SK-N-SH (cell line): ENCODE measurements at regions not wholly inside any gene's neighbourhood (a gene's known extent, or its start where the extent isn't known, plus 50 kb on each side); places are given as distances from the start of the nearest gene placed in this dataset.

ENCODE experiments used
- CTCF ChIA-PET: fragments of 300-600, 350-600 bp; formaldehyde crosslinking; extraction: SDS; loops from one replicate; lab custom pipeline; 2021; lab: Yijun Ruan, JAX
- POLR2A ChIA-PET: fragments of 350-600 bp; sonication (Branson Sonifier 250); formaldehyde crosslinking; extraction: SDS; loops from one replicate; lab custom pipeline; 2020; ENCODE audit warnings: antibody characterized with exemption, inconsistent platforms; lab: Yijun Ruan, JAX
- DNase-seq: peaks from one replicate; pipeline ENCODE4 v3.0.0; 2012
- H2AFZ ChIP-seq: fragments of 200-600 bp; sonication (generic); 2 replicates; pipeline ENCODE4 v1.8.1; 2016; ENCODE audit warnings: antibody characterized with exemption, mild to moderate bottlenecking, low read depth
- H3F3A ChIP-seq: fragments of 200-600 bp; sonication (generic); replicated peaks from 2 replicates; pipeline ENCODE3; 2016; ENCODE audit warnings: antibody characterized with exemption, mild to moderate bottlenecking; ENCODE audit not compliant: insufficient read depth
- H3K27ac ChIP-seq, 2 experiments: fragments of 200-500 bp in 1 of 2; fragments of 200-600 bp in 1 of 2; sonication (Bioruptor generic) in 1 of 2; sonication (generic), shearing (Covaris generic) in 1 of 2; 2 replicates each; pipeline versions ENCODE4 v1.5.1 to v1.6.1; 2014 to 2016; ENCODE audit warnings: low read depth in 2 of 2, inconsistent platforms in 1 of 2, low read length in 1 of 2, mild to moderate bottlenecking in 1 of 2, mixed read lengths in 1 of 2
- H3K27me3 ChIP-seq: fragments of 200-600 bp; sonication (generic), shearing (Covaris generic); 2 replicates; pipeline ENCODE4 v1.6.1; 2016; ENCODE audit warnings: mixed run types; ENCODE audit not compliant: insufficient read depth
- H3K36me3 ChIP-seq, 2 experiments: fragments of 200-500 bp in 1 of 2; fragments of 200-600 bp in 1 of 2; sonication (Bioruptor generic) in 1 of 2; sonication (generic) in 1 of 2; replicated peaks in 1 of 2; 2 replicates each; pipeline versions ENCODE3 to v1.5.1; 2014 to 2016; ENCODE audit warnings: low read length in 1 of 2, mild to moderate bottlenecking in 1 of 2; ENCODE audit not compliant: insufficient read depth in 2 of 2, control insufficient read depth in 1 of 2
- H3K4me1 ChIP-seq, 2 experiments: fragments of 200-500 bp in 1 of 2; fragments of 200-600 bp in 1 of 2; sonication (Bioruptor generic) in 1 of 2; sonication (generic), shearing (Covaris generic) in 1 of 2; 2 replicates each; pipeline versions ENCODE4 v1.5.1 to v1.6.1; 2014 to 2016; ENCODE audit warnings: low read depth in 1 of 2, low read length in 1 of 2, mixed run types in 1 of 2; ENCODE audit not compliant: insufficient read depth in 2 of 2, control insufficient read depth in 1 of 2
- H3K4me2 ChIP-seq: fragments of 200-600 bp; sonication (generic), shearing (Covaris generic); 2 replicates; pipeline ENCODE4 v1.6.1; 2017; ENCODE audit warnings: mixed run types
- H3K4me3 ChIP-seq, 2 experiments: fragments of 200-500 bp in 1 of 2; fragments of 200-600 bp in 1 of 2; sonication (Bioruptor generic) in 1 of 2; sonication (generic), shearing (Covaris generic) in 1 of 2; 2 replicates each; pipeline versions ENCODE4 v1.5.1 to v1.8.1; 2014 to 2016; ENCODE audit warnings: low read depth in 2 of 2, inconsistent platforms in 1 of 2, low read length in 1 of 2, mild to moderate bottlenecking in 1 of 2, mixed read lengths in 1 of 2, moderate library complexity in 1 of 2
- H3K79me2 ChIP-seq: fragments of 200-600 bp; sonication (generic); 2 replicates; pipeline ENCODE4 v1.8.1; 2017; ENCODE audit warnings: mild to moderate bottlenecking; ENCODE audit not compliant: insufficient read depth
- H3K9ac ChIP-seq: fragments of 200-600 bp; sonication (generic); 2 replicates; pipeline ENCODE4 v1.6.1; 2017; ENCODE audit warnings: mixed run types
- H3K9me2 ChIP-seq: fragments of 200-600 bp; sonication (generic); 2 replicates; pipeline ENCODE4 v1.6.1; 2017; ENCODE audit warnings: mixed run types
- H3K9me3 ChIP-seq: fragments of 200-600 bp; sonication (generic); 2 replicates; pipeline ENCODE4 v1.6.1; 2017; ENCODE audit warnings: mixed run types, mild to moderate bottlenecking, moderate library complexity
- H4K20me1 ChIP-seq: fragments of 200-600 bp; sonication (generic); 2 replicates; pipeline ENCODE4 v1.6.1; 2017; ENCODE audit warnings: mild to moderate bottlenecking, mixed run types; ENCODE audit not compliant: insufficient read depth
- CHD2 ChIP-seq: fragments of 150-350 bp; IDR thresholded peaks from 2 replicates; pipeline ENCODE4 v1.6.1; 2018; ENCODE audit warnings: low read length; ENCODE audit not compliant: partially characterized antibody
- ELF1 ChIP-seq: IDR thresholded peaks from 2 replicates; pipeline ENCODE4 v1.4.0; 2012
- EP300 ChIP-seq, 2 experiments: IDR thresholded peaks; 2 replicates each; pipeline versions ENCODE4 v1.4.0 to v1.6.1; 2012; ENCODE audit warnings: borderline replicate concordance in 1 of 2, low read depth in 1 of 2, low read length in 1 of 2
- EZH2phosphoT487 ChIP-seq: fragments of 200-600 bp; sonication (generic); IDR thresholded peaks from 2 replicates; pipeline ENCODE4 v1.6.1; 2017; ENCODE audit warnings: low read depth, mixed run types, mild to moderate bottlenecking, antibody characterized with exemption, moderate library complexity, borderline replicate concordance
- FOXJ3 ChIP-seq: sonication (generic); formaldehyde crosslinking; IDR thresholded peaks from 2 replicates; pipeline ENCODE4 v1.5.1; 2020; ENCODE audit warnings: mild to moderate bottlenecking, missing genetic modification reagents
- GABPA ChIP-seq: IDR thresholded peaks from 2 replicates; pipeline ENCODE4 v1.4.0; 2012; ENCODE audit warnings: low read depth, mild to moderate bottlenecking
- GATA2 ChIP-seq: sonication (generic); formaldehyde crosslinking; IDR thresholded peaks from 2 replicates; pipeline ENCODE4 v1.5.0; 2020; ENCODE audit warnings: mild to moderate bottlenecking, missing genetic modification reagents
- JUND ChIP-seq: IDR thresholded peaks from 2 replicates; pipeline ENCODE4 v1.4.0; 2012
- MEF2A ChIP-seq: IDR thresholded peaks from 2 replicates; pipeline ENCODE4 v1.4.0; 2012; ENCODE audit warnings: low read depth, borderline replicate concordance
- NRF1 ChIP-seq: IDR thresholded peaks from 2 replicates; pipeline ENCODE4 v1.6.1; 2012; ENCODE audit warnings: low read depth, mild to moderate bottlenecking, low read length
- RCOR1 ChIP-seq: fragments of 150-350 bp; IDR thresholded peaks from 2 replicates; pipeline ENCODE4 v1.6.1; 2017; ENCODE audit warnings: antibody characterized with exemption, low read length
- RFX5 ChIP-seq: IDR thresholded peaks from 2 replicates; pipeline ENCODE4 v1.6.1; 2012; ENCODE audit warnings: mild to moderate bottlenecking, improper control_type of control experiment, low read length
- RXRA ChIP-seq: IDR thresholded peaks from 2 replicates; pipeline ENCODE4 v1.4.0; 2012; ENCODE audit warnings: low read depth, mild to moderate bottlenecking, borderline replicate concordance
- SIN3A ChIP-seq: IDR thresholded peaks from 2 replicates; pipeline ENCODE4 v1.6.1; 2012; ENCODE audit warnings: low read depth, mild to moderate bottlenecking, low read length, moderate library complexity, borderline replicate concordance
- YY1 ChIP-seq: IDR thresholded peaks from 2 replicates; pipeline ENCODE4 v1.4.0; 2012; ENCODE audit warnings: low read depth, mild to moderate bottlenecking
- WGBS: methylation state at CpG from one replicate; pipeline ENCODE4 v1.1.6; 2017; ENCODE audit warnings: low lambda C conversion rate; 5-methylcytosine and 5-hydroxymethylcytosine counted together
- TF ChIP-seq, protein P1 (sequence below): IDR thresholded peaks from 2 replicates; pipeline ENCODE4 v1.6.1; 2012; ENCODE audit warnings: mild to moderate bottlenecking, low read depth, low read length, moderate library complexity
- TF ChIP-seq, protein P2 (sequence below): IDR thresholded peaks from 2 replicates; pipeline ENCODE4 v1.4.0; 2012; ENCODE audit warnings: low read depth, borderline replicate concordance
- TF ChIP-seq, protein P3 (sequence below): fragments of 200-600 bp; sonication (generic); IDR thresholded peaks from 2 replicates; pipeline ENCODE4 v1.6.1; 2017; ENCODE audit warnings: antibody characterized with exemption, mild to moderate bottlenecking, moderate library complexity
- TF ChIP-seq, protein P4 (sequence below): IDR thresholded peaks from 2 replicates; pipeline ENCODE4; 2012
- TF ChIP-seq, protein P5 (sequence below): fragments of 150-350 bp; IDR thresholded peaks from 2 replicates; pipeline ENCODE4 v1.6.1; 2016; ENCODE audit warnings: mild to moderate bottlenecking, low read depth, low read length

DNA sequence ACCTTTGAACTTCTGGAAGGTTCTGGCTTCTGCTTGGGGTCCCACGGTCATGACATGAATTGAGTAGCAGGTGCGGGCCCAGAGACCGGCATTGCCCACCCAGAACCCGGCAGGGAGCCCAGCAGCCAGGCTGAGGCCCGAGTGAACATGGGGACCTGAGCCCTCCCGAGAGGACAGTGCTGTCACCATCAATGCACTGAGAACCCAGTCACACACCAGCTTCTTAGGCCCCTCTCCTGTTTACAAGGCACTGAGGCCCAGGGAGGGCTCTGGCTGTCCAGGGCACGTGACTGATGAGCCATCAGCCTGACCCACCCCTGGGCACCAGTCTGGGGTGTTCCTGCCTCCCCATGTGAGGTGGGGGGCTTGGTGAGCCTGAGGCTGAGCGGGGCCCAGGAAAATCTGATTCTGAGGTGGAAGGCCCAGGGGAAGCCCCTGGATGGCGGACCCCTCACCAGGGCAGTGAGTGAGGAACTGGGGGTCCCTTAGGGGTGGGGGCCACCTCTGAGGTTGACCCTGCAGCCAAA lies 60.3 kb upstream of the RNU6ATAC start:
- 49% methylated on average over 4 of the region's 9 CpGs for WGBS
- Histone ChIP-seq H3K9ac (no peak overlapping the region), H3K79me2 (no peaks in the 10 kb centered on the region), H3K4me2 (no peak overlapping the region), H3K9me2 (no peaks in the 10 kb centered on the region), H3F3A (no peaks in the 10 kb centered on the region), H3K9me3 (no peaks in the 10 kb centered on the region), H2AFZ (no peak overlapping the region), H3K36me3 (no peaks in the 10 kb centered on the region), H3K27me3 (0 out of 2 replicates have a peak, but pooled peaks cover 11% of the 10 kb centered on the region), H3K4me3 (no peak overlapping the region), H3K27ac (no peak overlapping the region), H4K20me1 (no peaks in the 10 kb centered on the region), H3K4me1 (peaks cover 0 to 3% of the 10 kb centered on the region in 2 experiments; a peak in 1 of 4 replicates)
- TF ChIP-seq, protein P1, sequence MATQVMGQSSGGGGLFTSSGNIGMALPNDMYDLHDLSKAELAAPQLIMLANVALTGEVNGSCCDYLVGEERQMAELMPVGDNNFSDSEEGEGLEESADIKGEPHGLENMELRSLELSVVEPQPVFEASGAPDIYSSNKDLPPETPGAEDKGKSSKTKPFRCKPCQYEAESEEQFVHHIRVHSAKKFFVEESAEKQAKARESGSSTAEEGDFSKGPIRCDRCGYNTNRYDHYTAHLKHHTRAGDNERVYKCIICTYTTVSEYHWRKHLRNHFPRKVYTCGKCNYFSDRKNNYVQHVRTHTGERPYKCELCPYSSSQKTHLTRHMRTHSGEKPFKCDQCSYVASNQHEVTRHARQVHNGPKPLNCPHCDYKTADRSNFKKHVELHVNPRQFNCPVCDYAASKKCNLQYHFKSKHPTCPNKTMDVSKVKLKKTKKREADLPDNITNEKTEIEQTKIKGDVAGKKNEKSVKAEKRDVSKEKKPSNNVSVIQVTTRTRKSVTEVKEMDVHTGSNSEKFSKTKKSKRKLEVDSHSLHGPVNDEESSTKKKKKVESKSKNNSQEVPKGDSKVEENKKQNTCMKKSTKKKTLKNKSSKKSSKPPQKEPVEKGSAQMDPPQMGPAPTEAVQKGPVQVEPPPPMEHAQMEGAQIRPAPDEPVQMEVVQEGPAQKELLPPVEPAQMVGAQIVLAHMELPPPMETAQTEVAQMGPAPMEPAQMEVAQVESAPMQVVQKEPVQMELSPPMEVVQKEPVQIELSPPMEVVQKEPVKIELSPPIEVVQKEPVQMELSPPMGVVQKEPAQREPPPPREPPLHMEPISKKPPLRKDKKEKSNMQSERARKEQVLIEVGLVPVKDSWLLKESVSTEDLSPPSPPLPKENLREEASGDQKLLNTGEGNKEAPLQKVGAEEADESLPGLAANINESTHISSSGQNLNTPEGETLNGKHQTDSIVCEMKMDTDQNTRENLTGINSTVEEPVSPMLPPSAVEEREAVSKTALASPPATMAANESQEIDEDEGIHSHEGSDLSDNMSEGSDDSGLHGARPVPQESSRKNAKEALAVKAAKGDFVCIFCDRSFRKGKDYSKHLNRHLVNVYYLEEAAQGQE, result no peak
- TF ChIP-seq FOXJ3 (CRISPR knock-in tag) (no peak), YY1 (no peak), NRF1 (no peak), RFX5 (no peak), RXRA (no peak), GABPA (no peak), ELF1 (no peak), EZH2phosphoT487 (no peak), MEF2A (no peak), EP300 (IDR thresholded peaks at IDR 0.05; ENCODE audit: borderline replicate concordance in 1 of 2, low read depth in 1 of 2, low read length in 1 of 2) (no peak), RCOR1 (no peak), SIN3A (no peak), GATA2 (CRISPR knock-in tag) (no peak), JUND (no peak), CHD2 (no peak)
- TF ChIP-seq, protein P2, sequence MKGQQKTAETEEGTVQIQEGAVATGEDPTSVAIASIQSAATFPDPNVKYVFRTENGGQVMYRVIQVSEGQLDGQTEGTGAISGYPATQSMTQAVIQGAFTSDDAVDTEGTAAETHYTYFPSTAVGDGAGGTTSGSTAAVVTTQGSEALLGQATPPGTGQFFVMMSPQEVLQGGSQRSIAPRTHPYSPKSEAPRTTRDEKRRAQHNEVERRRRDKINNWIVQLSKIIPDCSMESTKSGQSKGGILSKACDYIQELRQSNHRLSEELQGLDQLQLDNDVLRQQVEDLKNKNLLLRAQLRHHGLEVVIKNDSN, result no peak
- TF ChIP-seq, protein P3, sequence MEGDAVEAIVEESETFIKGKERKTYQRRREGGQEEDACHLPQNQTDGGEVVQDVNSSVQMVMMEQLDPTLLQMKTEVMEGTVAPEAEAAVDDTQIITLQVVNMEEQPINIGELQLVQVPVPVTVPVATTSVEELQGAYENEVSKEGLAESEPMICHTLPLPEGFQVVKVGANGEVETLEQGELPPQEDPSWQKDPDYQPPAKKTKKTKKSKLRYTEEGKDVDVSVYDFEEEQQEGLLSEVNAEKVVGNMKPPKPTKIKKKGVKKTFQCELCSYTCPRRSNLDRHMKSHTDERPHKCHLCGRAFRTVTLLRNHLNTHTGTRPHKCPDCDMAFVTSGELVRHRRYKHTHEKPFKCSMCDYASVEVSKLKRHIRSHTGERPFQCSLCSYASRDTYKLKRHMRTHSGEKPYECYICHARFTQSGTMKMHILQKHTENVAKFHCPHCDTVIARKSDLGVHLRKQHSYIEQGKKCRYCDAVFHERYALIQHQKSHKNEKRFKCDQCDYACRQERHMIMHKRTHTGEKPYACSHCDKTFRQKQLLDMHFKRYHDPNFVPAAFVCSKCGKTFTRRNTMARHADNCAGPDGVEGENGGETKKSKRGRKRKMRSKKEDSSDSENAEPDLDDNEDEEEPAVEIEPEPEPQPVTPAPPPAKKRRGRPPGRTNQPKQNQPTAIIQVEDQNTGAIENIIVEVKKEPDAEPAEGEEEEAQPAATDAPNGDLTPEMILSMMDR, result no peak
- TF ChIP-seq, protein P4, sequence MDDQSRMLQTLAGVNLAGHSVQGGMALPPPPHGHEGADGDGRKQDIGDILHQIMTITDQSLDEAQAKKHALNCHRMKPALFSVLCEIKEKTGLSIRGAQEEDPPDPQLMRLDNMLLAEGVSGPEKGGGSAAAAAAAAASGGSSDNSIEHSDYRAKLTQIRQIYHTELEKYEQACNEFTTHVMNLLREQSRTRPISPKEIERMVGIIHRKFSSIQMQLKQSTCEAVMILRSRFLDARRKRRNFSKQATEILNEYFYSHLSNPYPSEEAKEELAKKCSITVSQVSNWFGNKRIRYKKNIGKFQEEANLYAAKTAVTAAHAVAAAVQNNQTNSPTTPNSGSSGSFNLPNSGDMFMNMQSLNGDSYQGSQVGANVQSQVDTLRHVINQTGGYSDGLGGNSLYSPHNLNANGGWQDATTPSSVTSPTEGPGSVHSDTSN, result no peak
- TF ChIP-seq, protein P5, sequence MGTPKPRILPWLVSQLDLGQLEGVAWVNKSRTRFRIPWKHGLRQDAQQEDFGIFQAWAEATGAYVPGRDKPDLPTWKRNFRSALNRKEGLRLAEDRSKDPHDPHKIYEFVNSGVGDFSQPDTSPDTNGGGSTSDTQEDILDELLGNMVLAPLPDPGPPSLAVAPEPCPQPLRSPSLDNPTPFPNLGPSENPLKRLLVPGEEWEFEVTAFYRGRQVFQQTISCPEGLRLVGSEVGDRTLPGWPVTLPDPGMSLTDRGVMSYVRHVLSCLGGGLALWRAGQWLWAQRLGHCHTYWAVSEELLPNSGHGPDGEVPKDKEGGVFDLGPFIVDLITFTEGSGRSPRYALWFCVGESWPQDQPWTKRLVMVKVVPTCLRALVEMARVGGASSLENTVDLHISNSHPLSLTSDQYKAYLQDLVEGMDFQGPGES, result no peak
- no peak for DNase-seq
- CTCF ChIA-PET, result no interaction called here
- POLR2A ChIA-PET, result interaction anchor here (1.3 kb wide), 1 partner anchor 69 kb away, joined by 3 read pairs; no protein-coding TSS in a partner anchor
